HG03064 (cell line): ENCODE measurements at regions not wholly inside any gene's neighbourhood (a gene's known extent, or its start where the extent isn't known, plus 50 kb on each side); places are given as distances from the start of the nearest gene placed in this dataset.
"Not testable (repeated sequence)": the region's sequence is repeated elsewhere in the genome, so short reads cannot be mapped to it uniquely, and the experiment has no call there.

ENCODE experiments used
- ATAC-seq: cut with Tn5 transposase; IDR thresholded peaks from one replicate; pipeline ENCODE4 v1.9.1; 2021; ENCODE audit warnings: low read depth; ENCODE audit not compliant: unreplicated experiment

- no peak for ATAC-seq
Observed at GRCh38 chr7:19317461-19317860, 172.2 kb upstream of the FERD3L start.

GRCh38 chr7:19312416-19312815 lies 167.2 kb upstream of the FERD3L start:
- ATAC-seq = no peak

GRCh38 chr7:19307554-19307953 lies 162.3 kb upstream of the FERD3L start:
- no peak for ATAC-seq

- no peak for ATAC-seq
Observed at GRCh38 chr7:19305698-19306097, 160.5 kb upstream of the FERD3L start.

- ATAC-seq = no peak
Observed at GRCh38 chr7:19304086-19304485, 158.9 kb upstream of the FERD3L start.

GRCh38 chr7:19302731-19303130 lies 157.5 kb upstream of the FERD3L start:
- no peak for ATAC-seq

- ATAC-seq = no peak
Observed at GRCh38 chr7:19296617-19297016, 151.4 kb upstream of the FERD3L start.

- ATAC-seq = no peak
Observed at GRCh38 chr7:19295376-19295775, 150.2 kb upstream of the FERD3L start.

- ATAC-seq = no peak
Observed at GRCh38 chr7:19294619-19295018, 149.4 kb upstream of the FERD3L start.

- no peak for ATAC-seq
Observed at GRCh38 chr7:19293431-19293830, 148.2 kb upstream of the FERD3L start.

- ATAC-seq = no peak
Observed at GRCh38 chr7:19290968-19291367, 145.7 kb upstream of the FERD3L start.

GRCh38 chr7:19290066-19290465 lies 144.8 kb upstream of the FERD3L start:
- ATAC-seq = no peak

GRCh38 chr7:19284596-19285300 lies 139.5 kb upstream of the FERD3L start:
- ATAC-seq = no peak

- no peak for ATAC-seq
Observed at GRCh38 chr7:19284136-19284535, 138.9 kb upstream of the FERD3L start.

- ATAC-seq = no peak
Observed at GRCh38 chr7:19275000-19275399, 129.8 kb upstream of the FERD3L start.

- ATAC-seq = not testable (repeated sequence)
Observed at GRCh38 chr7:19272329-19272728, 127.1 kb upstream of the FERD3L start.

- no peak for ATAC-seq
Observed at GRCh38 chr7:19269301-19269700, 124.1 kb upstream of the FERD3L start.

- ATAC-seq = no peak
Observed at GRCh38 chr7:19268737-19269136, 123.5 kb upstream of the FERD3L start.

- no peak for ATAC-seq
Observed at GRCh38 chr7:19262826-19263225, 117.6 kb upstream of the FERD3L start.

GRCh38 chr7:19249281-19249680 lies 104.1 kb upstream of the FERD3L start:
- no peak for ATAC-seq

- ATAC-seq = no peak
Observed at GRCh38 chr7:19248681-19249080, 103.5 kb upstream of the FERD3L start.

- no peak for ATAC-seq
Observed at GRCh38 chr7:19248115-19248514, 102.9 kb upstream of the FERD3L start.

- no peak for ATAC-seq
Observed at GRCh38 chr7:19247017-19247416, 101.8 kb upstream of the FERD3L start.
